GM12878 (cell line): ENCODE measurements at regions not wholly inside any gene's neighbourhood (a gene's known extent, or its start where the extent isn't known, plus 50 kb on each side); places are given as distances from the start of the nearest gene placed in this dataset.

Source experiments
- ATAC-seq: fragments of 200-7000 bp; cut with Tn5 transposase; 3 replicates; pipeline ENCODE4 v1.9.1; 2020; ENCODE audit warnings: mild to moderate bottlenecking, moderate library complexity
- BruUV-seq: library from RNA; stranded (reverse); fragments of 400-500 nt; replicated peaks from 2 replicates; lab custom pipeline; 2021; lab: Mats Ljungman, UMichigan
- CTCF ChIA-PET: fragments of 300-600 bp; sonication (Branson Sonifier 250); formaldehyde crosslinking; extraction: SDS; loops from one replicate; lab custom pipeline; 2021; ENCODE audit warnings: inconsistent platforms; lab: Yijun Ruan, JAX
- POLR2A ChIA-PET: fragments of 350-600 bp; formaldehyde crosslinking; extraction: SDS; loops from one replicate; lab custom pipeline; 2021; ENCODE audit warnings: inconsistent platforms; lab: Charles Lee
- RAD21 ChIA-PET: fragments of 300-600 bp; sonication (Branson Sonifier 250); formaldehyde crosslinking; loops from one replicate; lab custom pipeline; 2023; ENCODE audit warnings: antibody characterized with exemption; ENCODE audit not compliant: unreplicated experiment; lab: Charles Lee
- SMC1A ChIA-PET: fragments of 300-600 bp; sonication (Branson Sonifier 250); formaldehyde crosslinking; loops from one replicate; lab custom pipeline; 2023; ENCODE audit not compliant: unreplicated experiment, uncharacterized antibody; lab: Charles Lee
- DNase-seq: peaks from one replicate; pipeline ENCODE4 v3.0.0-alpha.2; 2011; ENCODE audit warnings: low read depth, low spot score
- FAIRE-seq: peaks from 3 replicates; lab custom pipeline; 2011; peaks lifted over from hg19 to GRCh38; lab: Jason Lieb, UNC
- H2AFZ ChIP-seq: 2 replicates; pipeline ENCODE4 v1.6.0; 2011; ENCODE audit warnings: low read depth, low read length, control low read depth; ENCODE audit not compliant: control insufficient read depth
- H3K27ac ChIP-seq: 2 replicates; pipeline ENCODE4 v1.5.1; 2011; ENCODE audit warnings: control low read depth; ENCODE audit not compliant: control insufficient read depth, insufficient read depth
- H3K27me3 ChIP-seq, 2 experiments: replicated peaks in 1 of 2; 2 replicates each; pipeline versions ENCODE4 v1.6.0 to v1.6.1; 2011; ENCODE audit warnings: low read length in 1 of 2; ENCODE audit not compliant: control insufficient read depth in 2 of 2, insufficient read depth in 2 of 2
- H3K36me3 ChIP-seq, 2 experiments: 2 replicates each; pipeline ENCODE4 v1.5.1; 2011; ENCODE audit warnings: low read length in 1 of 2; ENCODE audit not compliant: control insufficient read depth in 2 of 2, insufficient read depth in 2 of 2
- H3K4me1 ChIP-seq: 2 replicates; pipeline ENCODE4 v1.6.1; 2011; ENCODE audit warnings: mild to moderate bottlenecking, low read length, moderate library complexity, mixed read lengths; ENCODE audit not compliant: control insufficient read depth, insufficient read depth
- H3K4me2 ChIP-seq: 2 replicates; pipeline ENCODE4 v1.6.0; 2011; ENCODE audit warnings: control low read depth; ENCODE audit not compliant: control insufficient read depth, insufficient read depth
- H3K4me3 ChIP-seq: fragments of 200-600 bp; sonication (generic); 2 replicates; pipeline ENCODE4 v1.5.1; 2016
- H3K79me2 ChIP-seq: 2 replicates; pipeline ENCODE4 v1.6.0; 2011; ENCODE audit warnings: low read length; ENCODE audit not compliant: control insufficient read depth, insufficient read depth
- H3K9ac ChIP-seq: 2 replicates; pipeline ENCODE4 v1.8.0; 2011; ENCODE audit warnings: low read length, control low read depth, mixed read lengths; ENCODE audit not compliant: control insufficient read depth, insufficient read depth
- H3K9me3 ChIP-seq: replicated peaks from 3 replicates; pipeline ENCODE4 v1.5.1; 2011; ENCODE audit warnings: mild to moderate bottlenecking, low read length; ENCODE audit not compliant: control insufficient read depth, insufficient read depth
- H4K20me1 ChIP-seq: 2 replicates; pipeline ENCODE4 v1.6.0; 2011; ENCODE audit not compliant: control insufficient read depth, insufficient read depth
- ATF3 ChIP-seq: IDR thresholded peaks from 2 replicates; pipeline ENCODE4 v1.6.1; 2011; ENCODE audit warnings: low read depth, mild to moderate bottlenecking, low read length, moderate library complexity, borderline replicate concordance; ENCODE audit errors: extremely low read depth
- ATF7 ChIP-seq: fragments of 450-650 bp; IDR thresholded peaks from 2 replicates; pipeline ENCODE4 v1.6.1; 2016; ENCODE audit warnings: low read depth, mild to moderate bottlenecking
- CBX5 ChIP-seq: sonication (generic); IDR thresholded peaks from 2 replicates; pipeline ENCODE4 v1.6.1; 2016; ENCODE audit warnings: low read depth, moderate library complexity, mild to moderate bottlenecking, inconsistent platforms
- CHD4 ChIP-seq: fragments of 200-600 bp; sonication (generic); IDR thresholded peaks from 2 replicates; pipeline ENCODE4 v1.6.1; 2016; ENCODE audit warnings: mild to moderate bottlenecking
- FOS ChIP-seq: IDR thresholded peaks from 3 replicates; pipeline ENCODE4 v1.6.1; 2011; ENCODE audit warnings: borderline replicate concordance; ENCODE audit not compliant: insufficient read length; ENCODE audit errors: extremely low read depth
- FOXK2 ChIP-seq: fragments of 450-650 bp; IDR thresholded peaks from 2 replicates; pipeline ENCODE4 v1.6.1; 2017; ENCODE audit warnings: mild to moderate bottlenecking, moderate library complexity
- FOXM1 ChIP-seq: IDR thresholded peaks from 2 replicates; pipeline ENCODE4 v1.6.1; 2012; ENCODE audit warnings: low read depth, mild to moderate bottlenecking, inconsistent platforms, low read length, moderate library complexity
- HDGF ChIP-seq: fragments of 450-650 bp; IDR thresholded peaks from 2 replicates; pipeline ENCODE4 v1.6.1; 2016; ENCODE audit warnings: antibody characterized with exemption
- IKZF2 ChIP-seq, 2 experiments: fragments of 450-650 bp; IDR thresholded peaks; 2 replicates each; pipeline ENCODE4 v1.6.1; 2017; ENCODE audit warnings: mild to moderate bottlenecking in 2 of 2, moderate library complexity in 2 of 2
- JUND ChIP-seq: IDR thresholded peaks from 2 replicates; pipeline ENCODE4 v1.6.1; 2012; ENCODE audit warnings: low read depth, mild to moderate bottlenecking, low read length, improper control_type of control experiment, moderate library complexity
- MEF2B ChIP-seq: fragments of 450-650 bp; IDR thresholded peaks from 2 replicates; pipeline ENCODE4 v1.6.1; 2018; ENCODE audit warnings: mild to moderate bottlenecking, moderate library complexity; ENCODE audit not compliant: partially characterized antibody, poor library complexity, severe bottlenecking
- NR2F1 ChIP-seq: fragments of 450-650 bp; conservative IDR thresholded peaks from 2 replicates; pipeline ENCODE4 v1.6.1; 2017; ENCODE audit warnings: mild to moderate bottlenecking
- NRF1 ChIP-seq: conservative IDR thresholded peaks from 2 replicates; pipeline ENCODE4 v1.6.1; 2011; ENCODE audit warnings: mild to moderate bottlenecking, low read depth, low read length, improper control_type of control experiment
- RAD21 ChIP-seq: IDR thresholded peaks from 2 replicates; pipeline ENCODE4 v1.6.1; 2011; ENCODE audit warnings: mild to moderate bottlenecking, low read depth, low read length, moderate library complexity; ENCODE audit not compliant: insufficient read depth
- SPI1 ChIP-seq: IDR thresholded peaks from 2 replicates; pipeline ENCODE4 v1.6.1; 2011; ENCODE audit warnings: low read depth, mild to moderate bottlenecking, low read length, moderate library complexity, borderline replicate concordance; ENCODE audit not compliant: insufficient read depth
- SREBF1 ChIP-seq: IDR thresholded peaks from 2 replicates; pipeline ENCODE4 v1.6.1; 2012; ENCODE audit warnings: mild to moderate bottlenecking, low read length
- SREBF2 ChIP-seq: IDR thresholded peaks from 2 replicates; pipeline ENCODE4 v1.6.1; 2012; ENCODE audit warnings: mild to moderate bottlenecking, low read length
- SUPT20H ChIP-seq: IDR thresholded peaks from 2 replicates; pipeline ENCODE4 v1.6.1; 2011; ENCODE audit warnings: low read depth, mild to moderate bottlenecking, low read length, moderate library complexity, borderline replicate concordance; ENCODE audit not compliant: control insufficient read depth
- YY1 ChIP-seq: IDR thresholded peaks from 2 replicates; pipeline ENCODE4 v1.6.1; 2011; ENCODE audit warnings: low read depth, mild to moderate bottlenecking, low read length
- ZNF274 ChIP-seq: IDR thresholded peaks from one replicate; pipeline ENCODE4 v1.8.0; 2011; ENCODE audit not compliant: insufficient read length, insufficient read depth
- ZNF384 ChIP-seq: IDR thresholded peaks from 2 replicates; pipeline ENCODE4 v1.6.1; 2012; ENCODE audit warnings: low read depth, mild to moderate bottlenecking, low read length, improper control_type of control experiment, borderline replicate concordance
- WGBS: methylation state at CpG from one replicate; pipeline ENCODE4 v1.1.6; 2016; ENCODE audit warnings: low lambda C conversion rate; ENCODE audit not compliant: insufficient replicate concordance, insufficient coverage; ENCODE audit errors: missing lambda C conversion rate; 5-methylcytosine and 5-hydroxymethylcytosine counted together
- in situ Hi-C: fragments of 300-500 bp; cut with MboI; formaldehyde crosslinking; loops from 9 replicates; pipeline ENCODE4 v1.14.3; 2018; ENCODE audit warnings: mixed read lengths
- intact Hi-C: fragments of 100-400 bp; cut with micrococcal nuclease; formaldehyde crosslinking; loops from one replicate; pipeline ENCODE4 v1.14.2; 2022; ENCODE audit not compliant: unreplicated experiment
- TF ChIP-seq, protein P1 (sequence below): fragments of 450-650 bp; IDR thresholded peaks from 2 replicates; pipeline ENCODE4 v1.6.1; 2017; ENCODE audit warnings: mild to moderate bottlenecking, low read depth, inconsistent platforms; ENCODE audit not compliant: poor library complexity, severe bottlenecking
- TF ChIP-seq, protein P2 (sequence below): fragments of 450-650 bp; IDR thresholded peaks from 2 replicates; pipeline ENCODE4 v1.6.1; 2017; ENCODE audit warnings: mild to moderate bottlenecking

DNA sequence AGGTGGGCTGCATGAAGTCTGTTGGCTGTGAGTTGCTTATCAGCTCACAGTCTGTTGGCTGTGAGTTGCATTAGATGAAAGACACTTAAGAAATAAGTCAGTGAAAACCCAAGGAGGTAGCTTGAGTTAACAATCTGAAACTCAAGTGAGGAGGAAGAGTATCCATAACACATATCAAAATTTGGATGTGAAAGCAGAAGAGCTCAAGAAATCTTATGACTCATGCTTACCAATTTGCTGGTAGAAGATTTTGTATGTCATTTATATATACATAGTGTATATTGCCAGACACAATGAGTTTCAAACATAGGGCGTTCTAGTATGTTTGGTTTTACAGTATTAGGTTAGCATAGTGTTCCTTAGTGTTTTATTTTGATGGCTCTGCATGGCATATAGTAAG is 107.4 kb downstream of the DDIT4L start:
- no peaks in the 10 kb centered on the region; the same call in 2 of the 3 replicates for H3K9me3 ChIP-seq
- H3K4me1 ChIP-seq, result no peaks in the 10 kb centered on the region
- intact Hi-C loops (no loop called here), in situ Hi-C loops (no loop called here)
- 4% methylated on average over 1 of the region's 1 CpG for WGBS
- no peak overlapping the region for H3K4me2 ChIP-seq
- no peak overlapping the region for H3K9ac ChIP-seq
- ATAC-seq, result peak; percentile 66
- POLR2A ChIA-PET, result interaction anchor here (1.3 to 1.5 kb wide), 2 partner anchors 11 to 17 kb away, joined by 4 to 6 read pairs; no protein-coding TSS in a partner anchor
- no peak overlapping the region for H3K27ac ChIP-seq
- no peak overlapping the region for H3K4me3 ChIP-seq
- no peaks in the 10 kb centered on the region for H3K36me3 ChIP-seq
- no peaks in the 10 kb centered on the region for H3K79me2 ChIP-seq
- H4K20me1 ChIP-seq, result no peaks in the 10 kb centered on the region
- RAD21 ChIA-PET, result interaction anchor here (0.6 to 3.3 kb wide), 7 partner anchors 10 to 1053 kb away, joined by 3 to 30 read pairs (median 3); partner anchors contain the start of gene H2AZ1
- H3K27me3 ChIP-seq, result no peaks in the 10 kb centered on the region
- CTCF ChIA-PET, result interaction anchor here (1.6 to 9.9 kb wide), 4 partner anchors 11 to 85 kb away, joined by 3 to 120 read pairs (median 8); no protein-coding TSS in a partner anchor
- SMC1A ChIA-PET, result interaction anchor here (0.6 to 2.4 kb wide), 6 partner anchors 11 to 305 kb away, joined by 3 to 39 read pairs (median 3); no protein-coding TSS in a partner anchor
- no TSS peak for BruUV-seq
- H2AFZ ChIP-seq, result no peak overlapping the region
- DNase-seq, result no peak
- FAIRE-seq, result no peak
- no peak for TF ChIP-seq YY1
- TF ChIP-seq SPI1, result peak; percentile 29; the same call in 1 of the 2 replicates
- TF ChIP-seq FOXM1, result peak; percentile 1; the same call in 1 of the 2 replicates
- TF ChIP-seq SREBF1, result no peak
- TF ChIP-seq ZNF384, result no peak
- TF ChIP-seq SREBF2, result no peak
- TF ChIP-seq FOS, result no peak
- no peak for TF ChIP-seq ATF7
- no peak for TF ChIP-seq CHD4
- peak in 1 of 2 experiments; percentile 34; a peak in 1 of 4 replicates for TF ChIP-seq IKZF2 (IDR thresholded peaks at IDR 0.05)
- no peak for TF ChIP-seq HDGF
- TF ChIP-seq, protein P1, sequence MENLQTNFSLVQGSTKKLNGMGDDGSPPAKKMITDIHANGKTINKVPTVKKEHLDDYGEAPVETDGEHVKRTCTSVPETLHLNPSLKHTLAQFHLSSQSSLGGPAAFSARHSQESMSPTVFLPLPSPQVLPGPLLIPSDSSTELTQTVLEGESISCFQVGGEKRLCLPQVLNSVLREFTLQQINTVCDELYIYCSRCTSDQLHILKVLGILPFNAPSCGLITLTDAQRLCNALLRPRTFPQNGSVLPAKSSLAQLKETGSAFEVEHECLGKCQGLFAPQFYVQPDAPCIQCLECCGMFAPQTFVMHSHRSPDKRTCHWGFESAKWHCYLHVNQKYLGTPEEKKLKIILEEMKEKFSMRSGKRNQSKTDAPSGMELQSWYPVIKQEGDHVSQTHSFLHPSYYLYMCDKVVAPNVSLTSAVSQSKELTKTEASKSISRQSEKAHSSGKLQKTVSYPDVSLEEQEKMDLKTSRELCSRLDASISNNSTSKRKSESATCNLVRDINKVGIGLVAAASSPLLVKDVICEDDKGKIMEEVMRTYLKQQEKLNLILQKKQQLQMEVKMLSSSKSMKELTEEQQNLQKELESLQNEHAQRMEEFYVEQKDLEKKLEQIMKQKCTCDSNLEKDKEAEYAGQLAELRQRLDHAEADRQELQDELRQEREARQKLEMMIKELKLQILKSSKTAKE, result no peak
- no peak for TF ChIP-seq SUPT20H
- TF ChIP-seq FOXK2, result no peak
- no peak for TF ChIP-seq ZNF274
- no peak for TF ChIP-seq JUND
- no peak for TF ChIP-seq NR2F1
- TF ChIP-seq ATF3, result no peak
- no peak for TF ChIP-seq NRF1
- TF ChIP-seq, protein P2, sequence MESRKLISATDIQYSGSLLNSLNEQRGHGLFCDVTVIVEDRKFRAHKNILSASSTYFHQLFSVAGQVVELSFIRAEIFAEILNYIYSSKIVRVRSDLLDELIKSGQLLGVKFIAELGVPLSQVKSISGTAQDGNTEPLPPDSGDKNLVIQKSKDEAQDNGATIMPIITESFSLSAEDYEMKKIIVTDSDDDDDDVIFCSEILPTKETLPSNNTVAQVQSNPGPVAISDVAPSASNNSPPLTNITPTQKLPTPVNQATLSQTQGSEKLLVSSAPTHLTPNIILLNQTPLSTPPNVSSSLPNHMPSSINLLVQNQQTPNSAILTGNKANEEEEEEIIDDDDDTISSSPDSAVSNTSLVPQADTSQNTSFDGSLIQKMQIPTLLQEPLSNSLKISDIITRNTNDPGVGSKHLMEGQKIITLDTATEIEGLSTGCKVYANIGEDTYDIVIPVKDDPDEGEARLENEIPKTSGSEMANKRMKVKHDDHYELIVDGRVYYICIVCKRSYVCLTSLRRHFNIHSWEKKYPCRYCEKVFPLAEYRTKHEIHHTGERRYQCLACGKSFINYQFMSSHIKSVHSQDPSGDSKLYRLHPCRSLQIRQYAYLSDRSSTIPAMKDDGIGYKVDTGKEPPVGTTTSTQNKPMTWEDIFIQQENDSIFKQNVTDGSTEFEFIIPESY, result no peak
- TF ChIP-seq RAD21, result no peak
- TF ChIP-seq CBX5, result no peak
- TF ChIP-seq MEF2B, result no peak
